8988T (cell line): ENCODE measurements at regions not wholly inside any gene's neighbourhood (a gene's known extent, or its start where the extent isn't known, plus 50 kb on each side); places are given as distances from the start of the nearest gene placed in this dataset.

Source experiments
- DNase-seq: peaks from one replicate; pipeline ENCODE4 v3.0.0; 2011

- no peak for DNase-seq
These were observed 144.5 kb upstream of the DCN start for GRCh38 chr12:91327131-91327530.

GRCh38 chr12:91326058-91327027, 143.7 kb upstream of the DCN start:
- DNase-seq = no peak

DNA sequence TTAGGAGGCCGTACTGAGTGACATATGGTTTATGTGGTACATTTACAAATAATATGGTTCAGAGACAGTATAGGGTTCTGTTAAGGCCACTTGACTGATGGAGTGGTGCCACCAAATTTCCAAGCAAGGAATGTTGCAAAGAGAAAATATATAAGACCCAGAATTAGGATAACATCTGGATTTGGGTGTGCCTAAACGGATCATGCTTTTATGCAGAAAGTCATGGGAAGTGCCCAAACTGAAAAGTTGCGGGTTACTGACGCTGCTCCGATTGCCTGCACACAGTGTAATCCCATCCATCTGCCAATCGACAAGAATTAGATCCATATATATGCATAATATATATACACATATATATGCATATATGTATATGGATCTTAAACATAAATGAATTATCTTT, 138.4 kb upstream of the DCN start:
- DNase-seq = no peak

- DNase-seq = no peak
These were observed 136.6 kb upstream of the DCN start for GRCh38 chr12:91319071-91319760.

DNA sequence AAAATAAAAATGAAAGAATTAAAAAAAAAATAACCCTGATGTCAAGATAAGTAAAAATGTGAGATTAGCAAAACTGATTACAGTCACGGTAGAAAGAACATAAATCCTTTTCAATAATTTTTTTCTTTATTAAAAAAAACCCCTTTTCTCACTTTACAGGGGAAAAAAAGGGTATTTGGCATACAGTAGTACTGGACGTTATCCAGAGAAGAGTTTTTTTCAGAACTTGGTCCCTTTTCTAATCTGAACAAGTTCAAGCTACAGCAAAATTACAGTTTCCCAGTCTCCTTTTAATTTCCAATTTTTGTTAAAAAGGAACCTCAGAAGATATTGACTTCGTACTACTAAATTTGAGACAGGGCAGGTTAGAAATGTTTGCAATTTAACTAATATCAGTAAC, 134.7 kb upstream of the DCN start:
- no peak for DNase-seq

GRCh38 chr12:91316907-91317269, 134.3 kb upstream of the DCN start:
- DNase-seq = no peak

DNA sequence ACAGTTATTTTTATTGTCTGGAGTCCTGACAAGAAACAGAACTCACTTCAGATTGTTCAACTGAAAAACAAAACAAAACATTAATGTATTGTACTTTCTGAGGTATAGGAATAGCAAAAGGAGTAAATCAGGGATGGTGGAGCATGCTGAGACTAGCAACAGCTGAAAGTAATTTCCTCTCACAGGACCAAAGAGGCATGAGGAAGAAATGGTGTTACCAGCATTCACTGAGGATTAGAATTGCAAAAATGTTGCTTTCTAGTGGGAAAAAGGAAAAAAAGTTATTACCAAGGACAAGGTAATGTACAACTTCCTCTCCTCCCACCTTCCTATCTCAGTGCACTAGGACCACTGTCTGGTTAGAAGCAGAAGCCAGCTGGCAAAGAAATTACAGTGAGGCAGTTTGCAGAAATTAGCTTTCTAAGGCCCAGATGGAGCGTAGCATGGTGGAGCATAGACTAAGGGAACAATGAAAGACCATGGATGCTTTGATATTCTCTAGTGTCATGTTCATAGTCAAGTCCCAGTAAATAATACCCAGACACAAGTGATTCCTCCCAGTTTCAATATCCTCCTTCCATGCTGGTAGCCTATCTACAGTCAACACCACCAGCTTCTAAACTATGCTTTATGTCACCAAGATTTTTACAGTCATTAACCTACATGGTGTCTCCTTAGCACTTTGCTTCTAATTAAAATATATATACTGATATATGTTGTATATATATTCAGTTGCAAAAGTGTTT, 133.7 kb upstream of the DCN start:
- DNase-seq = no peak

DNA sequence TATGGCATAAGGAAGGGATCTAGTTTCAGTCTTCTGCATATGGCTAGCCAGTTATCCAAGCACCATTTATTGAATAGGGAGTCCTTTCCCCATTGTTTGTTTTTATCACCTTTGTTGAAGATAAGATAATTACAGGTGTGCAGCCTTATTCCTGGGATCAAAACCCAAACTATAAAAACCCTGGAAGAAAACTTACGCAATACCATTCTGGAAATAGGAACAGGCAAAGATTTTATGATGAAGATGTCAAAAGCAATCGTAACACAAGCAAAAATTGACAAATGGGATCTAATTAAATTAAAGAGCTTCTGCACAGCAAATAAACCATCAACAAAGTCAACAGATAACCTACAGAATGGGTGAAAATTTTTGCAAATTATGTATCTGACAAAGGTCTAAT, 128.5 kb upstream of the DCN start:
- no peak for DNase-seq

DNA sequence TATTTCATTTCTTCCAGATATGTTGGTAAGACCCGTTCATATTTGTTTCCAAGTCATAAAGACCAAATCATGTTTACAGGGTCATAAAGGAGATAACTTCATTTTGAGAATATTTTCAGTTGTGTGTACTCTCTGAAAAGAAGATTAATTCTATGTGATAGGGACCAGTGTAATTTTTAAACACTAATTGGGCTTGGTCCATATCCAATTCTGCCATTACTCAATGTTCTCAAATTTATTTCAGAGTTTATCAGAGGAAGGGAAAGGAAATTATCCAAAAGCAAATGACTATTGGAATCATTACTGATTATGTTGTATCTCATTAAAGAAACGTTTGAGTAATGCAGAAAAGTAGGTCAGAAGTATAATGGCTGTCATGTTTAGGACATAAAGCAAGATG, 126.8 kb upstream of the DCN start:
- no peak for DNase-seq

GRCh38 chr12:91307957-91308670, 125.5 kb upstream of the DCN start:
- no peak for DNase-seq

GRCh38 chr12:91290354-91290753, 107.7 kb upstream of the DCN start:
- DNase-seq = no peak

GRCh38 chr12:91289906-91290305, 107.3 kb upstream of the DCN start:
- no peak for DNase-seq

DNA sequence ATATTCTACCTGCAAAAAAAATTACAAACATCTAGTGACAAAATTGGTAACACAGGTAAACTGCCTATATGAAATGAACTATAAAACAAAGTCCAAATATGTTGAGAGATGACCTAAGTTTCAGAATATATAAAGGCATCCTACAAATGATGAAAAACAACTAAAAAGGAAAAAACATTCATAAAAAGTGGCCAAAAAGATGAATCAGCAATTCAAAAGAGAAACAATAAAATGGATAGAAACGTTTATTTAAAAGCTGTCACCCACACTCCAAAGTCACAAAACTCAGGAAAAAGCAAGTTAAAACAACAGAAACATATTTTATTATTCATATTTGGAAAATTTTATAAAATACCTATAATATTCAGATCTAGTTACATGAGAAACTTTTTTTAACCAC, 106.5 kb upstream of the DCN start:
- DNase-seq = no peak

DNA sequence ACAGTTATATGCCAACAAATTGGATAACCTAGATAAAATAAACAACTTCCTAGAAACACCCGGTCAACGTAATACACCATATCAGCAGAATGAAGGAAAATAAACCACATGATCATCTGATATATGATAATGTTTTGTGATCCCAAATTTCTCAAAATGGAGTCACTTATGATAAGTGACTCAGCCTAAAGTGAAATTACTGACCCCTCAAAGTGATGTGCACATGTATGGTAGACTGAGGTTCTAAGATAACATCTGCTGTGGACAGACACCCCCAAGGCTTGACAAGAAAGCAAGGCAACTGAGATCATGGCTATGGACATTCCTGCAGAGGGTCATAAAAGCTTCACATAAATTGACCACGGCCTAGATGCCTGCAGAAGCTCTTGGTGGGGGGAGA, 105.1 kb upstream of the DCN start:
- DNase-seq = no peak

DNA sequence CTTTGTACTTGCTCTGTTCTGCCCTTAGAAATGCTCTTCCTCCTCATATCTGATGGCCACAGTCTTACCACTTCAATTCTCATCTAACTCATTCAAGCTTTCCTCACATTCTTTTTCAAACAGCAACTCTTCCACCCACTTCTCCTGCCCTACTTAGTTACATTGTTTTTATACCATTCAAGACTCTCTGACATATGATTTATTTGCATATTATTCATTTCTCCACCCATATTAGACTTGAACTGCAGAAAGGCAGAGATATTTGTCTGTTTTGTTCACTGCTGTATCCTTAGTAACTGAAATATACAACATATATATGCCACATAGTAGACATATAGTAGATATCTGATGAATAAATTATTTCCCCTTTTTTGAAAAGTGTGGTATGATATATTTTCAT, 95.5 kb upstream of the DCN start:
- DNase-seq = no peak

DNA sequence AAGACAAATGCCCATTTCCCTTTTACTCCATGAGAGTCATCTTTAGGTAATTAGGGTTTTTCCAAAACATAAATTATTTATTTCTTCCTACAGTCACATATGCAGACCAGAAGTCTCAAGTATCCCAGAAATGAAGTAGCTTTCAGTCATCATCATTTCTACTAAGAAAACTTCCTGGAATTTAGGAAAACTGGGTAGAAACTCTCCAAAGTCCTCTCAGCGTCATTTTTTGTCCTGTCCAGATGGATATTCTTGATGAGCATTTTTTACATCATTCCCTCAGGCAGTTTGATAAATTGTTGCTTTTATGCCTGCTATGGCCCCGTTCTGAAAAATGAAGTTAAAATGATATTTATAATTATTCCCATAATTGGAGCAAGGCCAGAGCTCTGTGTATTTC, 93.9 kb upstream of the DCN start:
- no peak for DNase-seq

- DNase-seq = no peak
These were observed 92.7 kb upstream of the DCN start for GRCh38 chr12:91275321-91275720.

GRCh38 chr12:91274916-91275315, 92.3 kb upstream of the DCN start:
- no peak for DNase-seq

DNA sequence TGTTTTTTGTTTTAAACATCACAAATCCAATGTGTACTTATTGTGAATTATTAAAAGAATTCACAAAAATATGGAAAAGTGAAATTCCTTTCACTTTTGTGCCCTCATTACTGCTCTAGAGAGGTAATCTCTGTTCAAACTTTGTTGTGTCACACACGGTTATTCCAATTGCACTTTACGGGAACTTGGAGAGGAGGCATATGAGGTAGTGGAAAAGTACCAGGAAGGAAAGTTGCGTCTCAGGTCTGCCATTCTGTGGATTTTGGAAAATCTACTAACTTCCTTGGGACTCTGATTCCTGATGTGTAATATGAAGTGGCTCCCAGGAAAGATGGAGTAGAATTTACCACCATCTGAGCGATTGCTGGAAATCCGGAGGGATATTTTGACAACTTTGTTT, 90.9 kb upstream of the DCN start:
- DNase-seq = no peak

- no peak for DNase-seq
These were observed 89.9 kb upstream of the DCN start for GRCh38 chr12:91272461-91273063.

GRCh38 chr12:91271185-91271584, 88.6 kb upstream of the DCN start:
- DNase-seq = peak; percentile 7

- DNase-seq = no peak
These were observed 84.4 kb upstream of the DCN start for GRCh38 chr12:91267039-91267438.

DNA sequence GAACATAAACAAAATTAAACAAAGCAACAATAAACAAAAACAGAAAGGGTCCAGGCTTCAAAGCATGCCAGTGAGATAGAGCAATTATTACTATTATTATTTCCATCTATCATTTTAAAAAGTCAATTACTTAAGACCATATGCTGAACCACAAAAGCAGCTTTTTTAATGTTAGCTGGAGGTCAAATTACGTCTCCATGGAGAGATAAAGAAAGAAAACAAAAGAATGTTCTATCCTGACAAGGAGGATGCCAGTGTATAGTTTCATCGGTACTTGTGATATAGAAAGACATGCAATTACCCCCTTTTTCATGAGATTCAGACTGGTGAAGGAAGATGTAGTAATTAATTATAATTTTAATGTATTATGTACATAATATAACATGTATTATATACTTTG, 81.6 kb upstream of the DCN start:
- no peak for DNase-seq
